ENCODE measurements at regions not wholly inside any gene's neighbourhood (a gene's known extent, or its start where the extent isn't known, plus 50 kb on each side); places are given as distances from the start of the nearest gene placed in this dataset.

DNA sequence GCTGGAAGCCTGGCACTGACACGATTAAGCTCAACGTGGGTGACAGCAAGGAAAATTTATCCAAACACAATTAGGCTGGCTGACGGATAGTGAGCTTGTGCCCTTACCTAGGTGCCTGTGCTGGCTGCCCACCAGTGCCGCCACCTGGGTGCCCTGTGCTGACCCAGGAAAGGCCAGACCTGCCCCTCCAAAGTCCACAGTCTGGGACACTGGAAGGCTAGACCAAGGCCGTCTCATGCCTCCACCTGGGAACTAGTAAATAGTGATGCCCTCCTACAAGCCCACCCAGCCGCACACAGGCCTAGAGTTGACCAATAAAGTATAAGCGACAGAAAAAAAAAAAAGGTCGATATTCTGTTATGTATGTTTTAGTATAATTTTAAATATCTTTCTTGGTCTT lies 142.6 kb upstream of the MCHR2 start:
- DNase-seq (ENCODE audit: low read depth in 2 of 2) = no peak

DNA sequence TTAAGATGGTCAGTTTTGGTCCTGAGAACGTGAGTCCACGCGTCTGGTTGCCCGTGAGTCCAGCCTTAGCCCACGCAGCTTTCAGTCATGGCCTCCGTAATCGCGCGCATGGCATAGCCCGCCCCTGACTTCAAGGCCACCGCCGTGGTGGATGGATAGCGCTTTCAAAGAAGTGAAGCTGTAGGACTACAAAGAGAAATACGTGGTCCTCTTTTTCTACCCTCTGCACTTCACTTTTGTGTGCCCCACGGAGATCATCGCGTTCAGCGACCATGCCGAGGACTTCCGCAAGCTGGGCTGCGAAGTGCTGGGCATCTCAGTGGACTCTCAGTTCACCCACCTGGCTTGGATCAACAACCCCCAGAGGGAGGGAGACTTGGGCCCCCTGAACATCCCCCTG lies 142.0 kb upstream of the MCHR2 start:
- no peak for DNase-seq (ENCODE audit: low read depth in 2 of 2)

- DNase-seq (ENCODE audit: low read depth in 2 of 2) = no peak
Observed at GRCh38 chr6:100134703-100135102, 140.7 kb upstream of the MCHR2 start.

- DNase-seq (ENCODE audit: low read depth in 2 of 2) = no peak
Observed at GRCh38 chr6:100134297-100134696, 140.3 kb upstream of the MCHR2 start.

DNA sequence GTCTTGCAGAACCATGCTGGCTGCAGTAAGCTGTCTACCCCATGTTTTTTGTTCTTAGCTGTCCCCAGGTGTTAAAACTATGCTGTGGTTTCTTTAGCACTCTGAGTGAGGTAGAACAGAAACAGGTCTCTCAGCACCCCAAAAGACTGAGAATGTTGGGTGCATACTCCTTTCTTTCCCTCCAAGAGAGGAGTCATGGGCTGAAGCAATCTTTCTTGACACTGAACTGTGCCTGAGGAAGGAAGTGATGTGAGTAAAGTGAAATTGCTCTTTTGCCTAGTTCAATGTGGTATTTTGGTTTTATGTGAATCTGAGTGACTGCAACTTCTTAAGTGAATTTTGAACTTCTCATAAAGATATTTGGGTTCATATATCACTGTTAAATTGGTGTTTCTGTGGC lies 138.0 kb upstream of the MCHR2 start:
- DNase-seq (ENCODE audit: low read depth in 2 of 2) = no peak

DNA sequence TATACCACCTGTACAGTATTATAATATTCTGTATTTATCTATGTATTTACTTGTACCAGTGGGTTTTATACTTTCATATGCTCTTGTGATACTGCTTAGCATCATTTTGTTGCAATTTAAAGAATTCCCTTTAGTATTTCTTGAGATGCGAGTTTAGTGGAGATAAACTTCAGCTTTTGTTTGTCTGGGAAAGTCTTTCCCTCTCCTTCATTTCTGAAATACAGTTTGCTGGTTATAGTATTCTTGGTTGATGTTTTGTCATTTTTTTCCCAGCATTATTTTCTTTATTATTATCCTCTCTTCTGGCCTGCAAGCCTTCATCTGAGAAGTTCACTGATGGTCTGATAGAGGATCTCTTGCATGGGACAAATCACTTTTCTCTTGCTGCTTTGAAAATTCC lies 136.6 kb upstream of the MCHR2 start:
- no peak for DNase-seq (ENCODE audit: low read depth in 2 of 2)

DNA sequence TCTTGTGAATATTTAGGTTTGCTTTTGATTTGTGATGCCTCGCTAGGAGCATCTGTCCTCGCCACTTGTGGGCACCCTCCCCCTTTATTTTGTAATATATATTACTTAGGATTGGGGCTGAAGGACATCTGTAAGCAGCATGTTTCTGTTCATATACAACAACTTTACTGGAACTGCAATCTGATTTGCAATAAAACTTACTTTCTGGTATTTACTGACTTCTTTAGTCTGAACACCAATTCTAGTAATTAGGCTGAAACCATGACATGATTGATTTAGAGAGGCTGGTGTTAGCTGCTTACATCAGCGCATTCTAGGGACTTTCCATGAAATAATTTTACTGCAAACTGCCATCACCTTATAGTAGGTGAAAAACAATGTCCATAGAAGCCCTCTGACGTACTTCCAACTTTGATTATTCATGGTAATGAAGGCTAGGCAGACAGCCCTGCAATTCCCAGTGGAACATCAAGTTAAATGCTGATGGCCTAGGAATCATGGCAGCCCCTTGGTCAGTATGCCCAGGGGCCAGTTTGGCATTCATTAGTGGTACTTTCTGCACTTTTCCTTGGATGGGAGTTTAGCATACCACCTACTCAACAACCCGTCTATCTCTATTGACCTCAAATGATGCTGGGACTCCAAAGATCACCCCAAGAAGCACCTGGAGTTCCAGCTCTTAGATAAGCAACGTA lies 132.9 kb upstream of the MCHR2 start:
- no peak for DNase-seq (ENCODE audit: low read depth in 2 of 2)

- no peak for DNase-seq (ENCODE audit: low read depth in 2 of 2)
Observed at GRCh38 chr6:100121854-100122609, 128.0 kb upstream of the MCHR2 start.

GRCh38 chr6:100119261-100119660 lies 125.2 kb upstream of the MCHR2 start:
- DNase-seq (ENCODE audit: low read depth in 2 of 2) = no peak

- DNase-seq (ENCODE audit: low read depth in 2 of 2) = no peak
Observed at GRCh38 chr6:100118301-100118700, 124.3 kb upstream of the MCHR2 start.

DNA sequence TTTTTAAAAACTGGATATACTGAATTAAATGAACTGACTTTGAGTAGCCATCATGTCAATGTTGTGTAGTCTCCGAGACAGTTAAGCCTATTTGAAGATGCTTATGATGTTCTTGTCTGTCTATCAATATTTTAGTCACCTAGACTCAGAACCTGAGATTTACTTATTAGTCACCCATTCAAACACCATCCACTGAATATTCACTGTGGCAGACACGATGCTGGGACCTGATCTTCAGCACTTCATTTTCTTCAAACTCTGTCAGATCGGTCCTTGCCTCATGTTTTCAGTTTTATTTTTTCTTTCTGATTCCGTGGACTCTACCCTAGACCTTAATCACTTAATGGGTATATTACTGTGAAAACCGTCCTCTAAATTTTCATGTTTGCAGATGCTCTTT lies 123.7 kb upstream of the MCHR2 start:
- no peak for DNase-seq (ENCODE audit: low read depth in 2 of 2)

- no peak for DNase-seq (ENCODE audit: low read depth in 2 of 2)
Observed at GRCh38 chr6:100116411-100117194, 122.6 kb upstream of the MCHR2 start.

GRCh38 chr6:100115407-100116101 lies 121.5 kb upstream of the MCHR2 start:
- DNase-seq (ENCODE audit: low read depth in 2 of 2) = no peak

- no peak for DNase-seq (ENCODE audit: low read depth in 2 of 2)
Observed at GRCh38 chr6:100112855-100113508, 119.0 kb upstream of the MCHR2 start.

DNA sequence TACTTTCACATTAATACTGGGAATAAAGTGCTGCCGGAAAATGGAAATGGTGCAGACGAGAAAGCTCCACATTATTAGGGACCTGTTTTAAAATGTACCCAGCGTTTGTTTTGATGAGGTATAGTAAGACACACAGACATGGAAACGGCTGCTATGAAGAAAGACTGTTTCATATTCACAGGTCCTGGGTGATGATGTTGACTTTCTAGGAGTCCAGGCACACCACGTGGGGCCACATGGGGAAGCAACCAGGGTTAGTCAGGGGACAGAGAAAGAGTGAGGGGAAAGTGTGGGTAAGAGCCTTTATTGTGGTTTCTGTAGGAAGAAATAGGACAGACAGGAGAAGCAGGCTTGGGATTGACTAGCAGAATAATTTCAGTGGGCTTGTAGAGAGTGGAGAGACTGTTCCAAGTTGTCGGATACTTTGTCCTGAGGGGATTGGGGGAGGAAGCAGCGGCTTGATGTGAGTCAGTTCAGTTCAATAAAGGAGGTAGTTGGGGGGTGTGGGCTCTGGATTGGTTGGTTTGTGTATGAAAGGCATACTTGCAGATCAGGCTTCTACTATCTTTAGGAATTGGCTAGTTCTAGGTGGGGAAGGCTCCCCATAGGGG lies 112.0 kb upstream of the MCHR2 start:
- no peak for DNase-seq (ENCODE audit: low read depth in 2 of 2)

DNA sequence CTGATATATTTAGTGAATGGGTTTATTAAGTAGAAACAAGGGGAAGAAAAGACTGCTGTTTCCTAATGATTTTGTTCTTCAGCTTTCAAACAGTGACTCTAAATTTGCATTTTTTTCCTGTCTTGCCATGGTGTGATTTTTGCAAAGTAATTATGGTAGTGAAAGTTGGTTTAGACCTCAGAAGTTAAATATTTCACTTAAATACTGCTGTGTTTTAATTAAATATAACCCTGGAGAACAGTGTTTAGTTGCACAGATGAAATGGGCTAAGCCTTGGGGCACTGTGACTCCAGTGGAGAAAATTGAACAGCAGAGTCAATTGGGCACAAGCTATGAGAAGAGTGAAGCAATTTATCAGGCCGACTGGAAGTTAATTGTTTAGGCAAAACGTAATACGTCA lies 111.1 kb upstream of the MCHR2 start:
- DNase-seq (ENCODE audit: low read depth in 2 of 2) = no peak

DNA sequence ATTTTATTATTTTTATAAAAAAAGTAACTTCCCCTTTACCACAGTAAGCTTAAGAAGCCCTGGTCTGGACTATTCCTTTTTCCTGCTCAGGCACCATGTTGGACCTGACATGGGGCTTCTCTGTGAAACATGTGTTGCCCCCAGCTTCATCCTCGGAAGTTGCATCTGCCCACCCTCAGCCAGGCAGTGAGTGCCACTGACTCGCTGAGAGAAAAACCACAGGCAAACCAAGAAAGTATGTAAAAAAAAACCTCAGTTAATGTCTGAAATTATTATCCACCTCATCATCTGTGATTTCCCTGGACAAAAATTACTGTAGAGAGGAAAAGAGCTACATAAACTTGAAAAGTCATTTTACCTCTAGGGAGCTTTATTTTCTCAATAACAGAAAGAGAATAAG lies 109.9 kb upstream of the MCHR2 start:
- DNase-seq (ENCODE audit: low read depth in 2 of 2) = no peak

DNA sequence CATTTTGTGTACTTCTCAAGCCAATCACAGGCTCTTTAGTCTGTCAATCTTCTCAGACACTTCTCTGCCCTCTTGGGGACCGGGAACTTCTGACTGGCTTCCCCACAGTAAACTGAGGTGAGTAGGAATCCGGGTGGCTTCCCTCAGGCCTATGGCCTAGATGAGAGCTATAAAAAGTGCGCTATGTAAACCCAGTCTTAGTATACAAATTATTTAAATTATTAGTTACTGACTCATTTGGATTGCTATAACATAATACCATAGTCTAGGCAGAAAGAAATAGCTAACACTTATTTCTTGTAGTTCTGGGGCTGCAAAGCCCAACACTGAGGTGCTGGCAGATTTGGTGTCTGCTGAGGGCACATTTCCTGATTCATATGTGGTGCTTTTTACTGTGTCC lies 109.2 kb upstream of the MCHR2 start:
- no peak for DNase-seq (ENCODE audit: low read depth in 2 of 2)

DNA sequence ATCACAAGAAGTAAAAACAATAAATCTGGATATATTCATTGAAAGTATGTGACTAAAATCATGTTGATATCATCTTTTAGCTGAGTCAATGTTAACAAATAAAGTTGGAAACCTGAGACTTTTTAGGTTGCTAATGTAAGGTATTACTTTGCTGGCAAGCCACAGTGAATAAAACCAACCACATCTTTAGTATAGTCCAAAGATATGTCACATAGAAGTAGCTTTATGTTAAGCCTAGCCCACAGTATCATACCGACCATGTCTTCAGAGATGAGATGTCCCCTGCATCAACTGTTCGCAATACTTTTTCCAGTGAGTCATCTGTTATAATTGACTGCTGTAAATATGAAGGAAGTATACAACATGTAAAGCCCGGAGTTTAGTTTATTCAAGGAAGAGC lies 107.6 kb upstream of the MCHR2 start:
- DNase-seq (ENCODE audit: low read depth in 2 of 2) = no peak

DNA sequence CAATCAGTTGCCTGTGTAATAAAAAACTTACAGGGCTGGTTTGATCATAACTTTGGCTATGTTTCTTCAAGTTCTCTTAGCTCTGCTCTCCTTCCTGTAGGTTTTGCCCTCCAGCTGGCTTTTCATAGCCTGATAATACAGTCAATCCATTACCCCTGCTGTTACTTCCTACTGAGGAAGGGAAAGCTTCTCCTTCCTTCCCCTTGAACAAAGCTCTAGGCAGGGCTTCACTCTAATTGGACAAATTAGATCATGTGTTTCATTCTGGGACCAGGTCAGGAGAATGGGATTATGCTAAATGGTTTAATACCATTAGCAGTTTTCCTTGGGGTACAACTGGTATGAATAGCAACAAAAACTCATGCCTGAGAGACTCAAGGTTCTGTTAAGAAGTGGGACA lies 106.8 kb upstream of the MCHR2 start:
- DNase-seq (ENCODE audit: low read depth in 2 of 2) = no peak
